Calu3 (cell line): ENCODE measurements at regions not wholly inside any gene's neighbourhood (a gene's known extent, or its start where the extent isn't known, plus 50 kb on each side); places are given as distances from the start of the nearest gene placed in this dataset.

ENCODE experiments used
- BruUV-seq: library from RNA; stranded (reverse); fragments of 400-500 nt; replicated peaks from 2 replicates; lab custom pipeline; 2021; lab: Mats Ljungman, UMichigan
- CTCF ChIA-PET: fragments of 300-600 bp; sonication (Branson Sonifier 250); formaldehyde crosslinking; loops from one replicate; lab custom pipeline; 2022; ENCODE audit warnings: antibody characterized with exemption; lab: Charles Lee
- DNase-seq: peaks from one replicate; pipeline ENCODE4 v3.0.0; 2022
- H3K27ac Mint-ChIP-seq: one replicate; pipeline ENCODE4 v1.8.0; 2022; ENCODE audit warnings: mixed read lengths; ENCODE audit not compliant: unreplicated experiment
- H3K27me3 Mint-ChIP-seq: one replicate; pipeline ENCODE4 v1.8.0; 2022; ENCODE audit warnings: mixed read lengths; ENCODE audit not compliant: unreplicated experiment
- H3K36me3 Mint-ChIP-seq: one replicate; pipeline ENCODE4 v1.8.0; 2022; ENCODE audit warnings: mild to moderate bottlenecking, moderate library complexity, mixed read lengths; ENCODE audit not compliant: insufficient read depth, unreplicated experiment
- H3K4me1 Mint-ChIP-seq: one replicate; pipeline ENCODE4 v1.8.0; 2022; ENCODE audit warnings: mild to moderate bottlenecking, low read depth, mixed read lengths; ENCODE audit not compliant: unreplicated experiment
- H3K4me3 Mint-ChIP-seq: one replicate; pipeline ENCODE4 v1.8.0; 2022; ENCODE audit warnings: mild to moderate bottlenecking, low read depth, moderate library complexity, mixed read lengths; ENCODE audit not compliant: unreplicated experiment
- H3K9me3 Mint-ChIP-seq: one replicate; pipeline ENCODE4 v1.8.0; 2022; ENCODE audit warnings: low read depth, mixed read lengths; ENCODE audit not compliant: unreplicated experiment
- intact Hi-C: fragments of 100-400 bp; cut with micrococcal nuclease; formaldehyde crosslinking; loops from one replicate; pipeline ENCODE4 v1.10.0; 2022; ENCODE audit not compliant: unreplicated experiment
- TF ChIP-seq, protein P1 (sequence below): fragments of 200-600 bp; IDR thresholded peaks from one replicate; pipeline ENCODE4 v1.8.0; 2022; ENCODE audit warnings: antibody characterized with exemption; ENCODE audit not compliant: unreplicated experiment

GRCh38 chr5:173733425-173733824 lies 117.0 kb upstream of the BOD1 start:
- DNase-seq = no peak
- TF ChIP-seq, protein P1, sequence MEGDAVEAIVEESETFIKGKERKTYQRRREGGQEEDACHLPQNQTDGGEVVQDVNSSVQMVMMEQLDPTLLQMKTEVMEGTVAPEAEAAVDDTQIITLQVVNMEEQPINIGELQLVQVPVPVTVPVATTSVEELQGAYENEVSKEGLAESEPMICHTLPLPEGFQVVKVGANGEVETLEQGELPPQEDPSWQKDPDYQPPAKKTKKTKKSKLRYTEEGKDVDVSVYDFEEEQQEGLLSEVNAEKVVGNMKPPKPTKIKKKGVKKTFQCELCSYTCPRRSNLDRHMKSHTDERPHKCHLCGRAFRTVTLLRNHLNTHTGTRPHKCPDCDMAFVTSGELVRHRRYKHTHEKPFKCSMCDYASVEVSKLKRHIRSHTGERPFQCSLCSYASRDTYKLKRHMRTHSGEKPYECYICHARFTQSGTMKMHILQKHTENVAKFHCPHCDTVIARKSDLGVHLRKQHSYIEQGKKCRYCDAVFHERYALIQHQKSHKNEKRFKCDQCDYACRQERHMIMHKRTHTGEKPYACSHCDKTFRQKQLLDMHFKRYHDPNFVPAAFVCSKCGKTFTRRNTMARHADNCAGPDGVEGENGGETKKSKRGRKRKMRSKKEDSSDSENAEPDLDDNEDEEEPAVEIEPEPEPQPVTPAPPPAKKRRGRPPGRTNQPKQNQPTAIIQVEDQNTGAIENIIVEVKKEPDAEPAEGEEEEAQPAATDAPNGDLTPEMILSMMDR = no peak
- intact Hi-C loops = no loop called here
- H3K27ac Mint-ChIP-seq = no peak overlapping the region
- CTCF ChIA-PET = no interaction called here
- peaks cover 22% of the 10 kb centered on the region for H3K4me1 Mint-ChIP-seq
- H3K4me3 Mint-ChIP-seq = no peak overlapping the region
- no peaks in the 10 kb centered on the region for H3K9me3 Mint-ChIP-seq
- H3K27me3 Mint-ChIP-seq = no peaks in the 10 kb centered on the region
- H3K36me3 Mint-ChIP-seq = peaks cover 5% of the 10 kb centered on the region
- no TSS peak for BruUV-seq

DNA sequence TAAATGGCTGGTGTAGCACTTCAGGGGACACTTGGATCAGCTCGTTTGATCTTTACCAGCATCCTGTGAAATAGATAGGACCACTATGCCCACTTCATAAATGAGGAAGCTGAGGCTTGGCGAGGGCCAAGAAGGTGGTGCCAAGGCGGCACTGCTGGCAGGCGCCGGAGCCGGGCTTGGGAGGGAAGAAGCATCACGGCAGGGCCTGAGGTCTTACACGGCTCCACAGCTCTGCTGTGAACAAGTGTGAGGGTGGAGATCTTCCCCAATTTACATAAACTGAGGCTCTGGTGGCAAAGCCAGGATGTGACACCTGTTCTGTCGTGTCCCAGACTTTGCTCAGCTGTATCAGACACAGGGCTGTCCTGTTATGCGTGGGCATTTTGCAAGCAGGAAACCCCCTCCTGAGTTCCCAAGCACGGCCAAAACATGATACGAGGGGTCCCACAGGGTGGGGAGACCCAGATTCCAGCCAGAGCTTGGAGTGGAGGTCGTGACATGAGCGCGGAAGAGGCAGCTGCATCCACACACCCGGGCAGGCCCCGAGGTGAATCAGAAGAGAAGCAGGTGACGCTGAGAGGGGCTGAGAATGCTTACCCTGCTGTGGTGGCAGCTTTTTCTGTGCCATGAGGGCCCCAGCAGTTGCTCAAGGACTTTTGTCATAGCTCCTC lies 117.5 kb upstream of the BOD1 start:
- TF ChIP-seq, protein P1 = no peak
- Mint-ChIP-seq H3K4me1 (peaks cover 21% of the 10 kb centered on the region), H3K9me3 (no peaks in the 10 kb centered on the region), H3K36me3 (peaks cover 5% of the 10 kb centered on the region), H3K4me3 (no peak overlapping the region), H3K27ac (no peak overlapping the region), H3K27me3 (no peaks in the 10 kb centered on the region)
- no peak for DNase-seq
- intact Hi-C loops = no loop called here
- BruUV-seq = no TSS peak
- CTCF ChIA-PET = interaction anchor here (0.7 kb wide), 1 partner anchor 14 kb away, joined by 4 read pairs; no protein-coding TSS in a partner anchor

GRCh38 chr5:173734716-173735115 lies 118.3 kb upstream of the BOD1 start:
- DNase-seq = no peak
- TF ChIP-seq, protein P1 = no peak
- Mint-ChIP-seq H3K4me1 (peaks cover 27% of the 10 kb centered on the region), H3K4me3 (no peak overlapping the region), H3K27me3 (no peaks in the 10 kb centered on the region), H3K9me3 (no peaks in the 10 kb centered on the region), H3K27ac (no peak overlapping the region), H3K36me3 (peaks cover 5% of the 10 kb centered on the region)
- intact Hi-C loops = no loop called here
- BruUV-seq = no TSS peak
- CTCF ChIA-PET = interaction anchor here (0.6 kb wide), 1 partner anchor 36 kb away, joined by 5 read pairs; no protein-coding TSS in a partner anchor

DNA sequence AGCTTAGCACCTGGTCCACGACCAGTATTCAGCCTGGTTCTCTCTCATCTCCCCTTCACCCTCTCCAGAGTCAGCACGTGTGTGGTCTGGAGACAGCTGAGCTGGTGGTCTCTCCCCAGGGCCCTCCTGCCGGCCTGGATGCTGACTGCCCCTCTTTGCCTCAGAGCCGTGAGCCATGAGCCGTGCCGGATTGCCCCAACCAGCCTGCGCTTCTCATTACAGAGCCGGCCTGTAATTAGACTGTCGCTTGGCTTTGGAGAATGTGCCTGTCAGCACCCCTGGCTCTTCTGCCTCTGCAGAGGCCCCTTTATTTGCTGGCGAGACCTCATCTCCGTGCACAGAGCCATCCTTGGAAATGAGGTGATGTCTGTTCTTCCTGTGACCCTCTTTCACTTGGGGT lies 118.7 kb upstream of the BOD1 start:
- TF ChIP-seq, protein P1 = no peak
- Mint-ChIP-seq H3K27ac (no peak overlapping the region), H3K9me3 (no peaks in the 10 kb centered on the region), H3K27me3 (no peaks in the 10 kb centered on the region), H3K36me3 (peaks cover 5% of the 10 kb centered on the region), H3K4me3 (no peak overlapping the region), H3K4me1 (peaks cover 30% of the 10 kb centered on the region)
- BruUV-seq = no TSS peak
- CTCF ChIA-PET = interaction anchor here (0.6 to 0.8 kb wide), 2 partner anchors 36 to 121 kb away, joined by 4 to 5 read pairs; no protein-coding TSS in a partner anchor
- intact Hi-C loops = no loop called here
- no peak for DNase-seq
